K562 (cell line): ENCODE measurements at regions not wholly inside any gene's neighbourhood (a gene's known extent, or its start where the extent isn't known, plus 50 kb on each side); places are given as distances from the start of the nearest gene placed in this dataset.

Source experiments
- ATF1 ChIP-seq, 2 experiments: fragments of 450-650 bp in 1 of 2; IDR thresholded peaks; 2 replicates each; pipeline ENCODE4 v1.6.1; 2016; ENCODE audit warnings: missing compliant biosample characterization in 1 of 2, missing genetic modification characterization in 1 of 2
- CREM ChIP-seq: IDR thresholded peaks from 2 replicates; pipeline ENCODE4 v1.6.1; 2014; ENCODE audit warnings: antibody characterized with exemption, low read depth
- CTBP1 ChIP-seq: fragments of 450-650 bp; IDR thresholded peaks from 2 replicates; pipeline ENCODE4 v1.6.1; 2016; ENCODE audit warnings: borderline replicate concordance
- IRF2 ChIP-seq: sonication (generic); formaldehyde crosslinking; IDR thresholded peaks from 2 replicates; pipeline ENCODE4 v1.8.1; 2022; ENCODE audit warnings: mild to moderate bottlenecking, missing genetic modification reagents
- KDM1A ChIP-seq, 2 experiments: fragments of 450-650 bp; IDR thresholded peaks; 2 replicates each; pipeline ENCODE4 v1.6.1; 2016; ENCODE audit warnings: mild to moderate bottlenecking in 2 of 2
- NCOA6 ChIP-seq: fragments of 450-650 bp; IDR thresholded peaks from 2 replicates; pipeline ENCODE4 v1.6.1; 2017; ENCODE audit warnings: mild to moderate bottlenecking
- PHF8 ChIP-seq: fragments of 200-600 bp; sonication (generic); IDR thresholded peaks from 2 replicates; pipeline ENCODE4 v1.6.1; 2012; ENCODE audit warnings: mixed run types, mild to moderate bottlenecking, inconsistent platforms, low read length, moderate library complexity, borderline replicate concordance
- RFX1 ChIP-seq: fragments of 450-650 bp; IDR thresholded peaks from 2 replicates; pipeline ENCODE4 v1.6.1; 2016; ENCODE audit warnings: mild to moderate bottlenecking, moderate library complexity
- ZBTB8A ChIP-seq: fragments of 450-650 bp; IDR thresholded peaks from 2 replicates; pipeline ENCODE4 v1.6.1; 2018; ENCODE audit warnings: mild to moderate bottlenecking, moderate library complexity; ENCODE audit not compliant: partially characterized antibody
- ZC3H8 ChIP-seq: fragments of 450-650 bp; IDR thresholded peaks from 2 replicates; pipeline ENCODE4 v1.6.1; 2017
- TF ChIP-seq, protein P1 (sequence below), 2 experiments: fragments of 450-650 bp in 1 of 2; sonication (generic) in 1 of 2; formaldehyde crosslinking in 1 of 2; IDR thresholded peaks in 1 of 2; conservative IDR thresholded peaks in 1 of 2; 2 replicates each; pipeline versions ENCODE4 v1.6.1 to v1.8.1; 2016 to 2023; ENCODE audit warnings: mild to moderate bottlenecking in 2 of 2, moderate library complexity in 2 of 2, inconsistent platforms in 1 of 2, missing genetic modification reagents in 1 of 2

DNA sequence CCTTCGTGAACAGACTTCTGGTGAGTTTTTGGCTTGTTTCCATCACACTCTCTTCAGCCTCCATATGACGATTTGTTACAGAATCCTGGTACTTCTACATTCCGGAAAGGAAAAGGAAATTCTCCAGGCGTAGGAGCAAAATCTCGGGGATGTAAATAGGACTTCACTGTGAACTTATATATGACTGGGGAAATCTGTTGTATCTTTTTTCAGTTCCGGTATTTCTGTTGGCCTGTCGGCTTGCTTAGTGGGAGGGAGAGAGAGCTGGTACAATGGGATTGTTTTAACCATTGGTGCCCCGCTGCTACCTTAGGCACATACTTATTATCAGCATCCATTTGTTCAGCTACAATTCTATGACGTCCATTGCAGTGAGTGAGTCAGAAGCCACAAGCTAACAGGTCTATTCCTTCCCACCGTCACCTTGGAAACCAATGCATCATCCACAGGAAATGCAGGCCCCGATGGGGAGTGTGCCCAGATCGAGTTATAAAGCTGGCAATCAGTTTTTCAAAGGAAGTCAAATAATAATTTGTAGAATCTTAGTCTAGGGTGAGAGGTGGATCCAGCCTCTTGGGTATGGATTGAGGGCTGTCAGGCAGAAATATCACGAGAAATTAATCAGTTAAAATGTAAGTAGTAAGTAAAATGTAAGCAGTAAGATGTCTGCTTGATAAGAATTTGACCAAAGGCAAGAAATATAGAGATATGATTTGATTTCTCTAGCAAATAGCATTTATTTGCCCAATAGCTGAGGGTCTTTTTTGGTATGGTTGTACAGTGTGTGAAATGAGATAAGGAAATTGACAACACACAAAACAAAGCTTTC lies 92.0 kb upstream of the MKLN1 start (continued):
- no peak for TF ChIP-seq PHF8
- TF ChIP-seq IRF2 (CRISPR knock-in tag): no peak
- no peak for TF ChIP-seq NCOA6
- TF ChIP-seq ZC3H8: no peak
- 0 out of 2 replicates have a peak, but pooled peaks have one; percentile 25 for TF ChIP-seq CTBP1
- no peak for TF ChIP-seq KDM1A (IDR thresholded peaks at IDR 0.05)
- TF ChIP-seq CREM: peak; percentile 63; the same call in 1 of the 2 replicates
- no peak for TF ChIP-seq ZBTB8A
- TF ChIP-seq RFX1: peak; percentile 60
- no peak for TF ChIP-seq ATF1 (CRISPR knock-in tag; IDR thresholded peaks at IDR 0.05)
- 0 out of 2 replicates have a peak, but pooled peaks have one; percentile 21 for TF ChIP-seq ATF1 (tag; IDR thresholded peaks at IDR 0.05)
- TF ChIP-seq, protein P1, sequence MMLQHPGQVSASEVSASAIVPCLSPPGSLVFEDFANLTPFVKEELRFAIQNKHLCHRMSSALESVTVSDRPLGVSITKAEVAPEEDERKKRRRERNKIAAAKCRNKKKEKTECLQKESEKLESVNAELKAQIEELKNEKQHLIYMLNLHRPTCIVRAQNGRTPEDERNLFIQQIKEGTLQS (IDR thresholded peaks at IDR 0.05): peak; percentile 52; the same call in 1 of the 2 replicates
- TF ChIP-seq, protein P1 (CRISPR knock-in tag; conservative IDR thresholded peaks at IDR 0.05): no peak
